ENCODE measurements at regions not wholly inside any gene's neighbourhood (a gene's known extent, or its start where the extent isn't known, plus 50 kb on each side); places are given as distances from the start of the nearest gene placed in this dataset.

DNA sequence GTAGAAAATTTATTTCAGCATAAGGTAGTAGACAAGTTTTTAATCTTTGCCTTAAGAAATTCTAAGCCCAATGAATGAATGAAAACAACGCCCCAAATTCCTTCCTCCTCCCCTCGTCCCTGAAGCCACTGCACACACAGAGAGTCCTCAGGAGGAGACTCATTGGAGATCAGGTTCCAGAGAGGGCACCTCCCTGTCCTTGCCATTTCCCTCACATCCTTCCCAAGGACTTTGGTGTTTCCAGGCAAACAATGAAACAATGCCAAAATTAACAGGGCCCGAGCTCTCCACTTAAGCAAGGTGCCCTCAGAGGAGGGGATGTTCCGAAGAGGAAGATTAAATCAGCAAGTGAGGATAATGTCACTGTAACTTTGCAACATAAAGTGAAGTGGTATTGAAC lies 240.7 kb downstream of the DCDC2C start:
- no peak for TF ChIP-seq CTCF (IDR thresholded peaks at IDR 0.05; ENCODE audit: low read depth, low read length)
- TF ChIP-seq EZH2phosphoT487 (IDR thresholded peaks at IDR 0.05; ENCODE audit: low read depth) = no peak

Measured in OCI-LY3 (cell line).